GM21723 (cell line): ENCODE measurements at regions not wholly inside any gene's neighbourhood (a gene's known extent, or its start where the extent isn't known, plus 50 kb on each side); places are given as distances from the start of the nearest gene placed in this dataset.
"Not testable (repeated sequence)": the region's sequence is repeated elsewhere in the genome, so short reads cannot be mapped to it uniquely, and the experiment has no call there.

ENCODE experiments used
- ATAC-seq: cut with Tn5 transposase; IDR thresholded peaks from one replicate; pipeline ENCODE4 v1.9.1; 2021; ENCODE audit warnings: mild to moderate bottlenecking, moderate library complexity; ENCODE audit not compliant: unreplicated experiment

DNA sequence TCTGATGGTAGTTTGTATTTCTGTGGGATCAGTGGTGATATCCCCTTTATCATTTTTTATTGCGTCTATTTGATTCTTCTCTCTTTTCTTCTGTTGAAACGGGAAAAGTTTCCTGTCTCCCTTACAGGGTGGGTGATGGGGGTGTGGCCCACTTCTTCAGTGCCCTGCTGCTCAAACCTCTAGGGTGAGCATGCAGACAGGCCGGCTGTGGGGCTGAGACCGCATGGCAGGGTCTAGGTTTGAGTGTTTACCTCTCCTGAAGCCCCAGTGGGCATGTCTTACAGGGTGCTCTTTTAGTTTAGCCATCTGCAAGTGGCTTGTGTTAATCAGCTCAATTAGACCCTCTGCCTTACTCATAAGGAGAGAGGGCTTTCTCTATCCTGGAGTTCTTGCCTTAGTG lies 450.0 kb upstream of the EPHA3 start:
- ATAC-seq: no peak

DNA sequence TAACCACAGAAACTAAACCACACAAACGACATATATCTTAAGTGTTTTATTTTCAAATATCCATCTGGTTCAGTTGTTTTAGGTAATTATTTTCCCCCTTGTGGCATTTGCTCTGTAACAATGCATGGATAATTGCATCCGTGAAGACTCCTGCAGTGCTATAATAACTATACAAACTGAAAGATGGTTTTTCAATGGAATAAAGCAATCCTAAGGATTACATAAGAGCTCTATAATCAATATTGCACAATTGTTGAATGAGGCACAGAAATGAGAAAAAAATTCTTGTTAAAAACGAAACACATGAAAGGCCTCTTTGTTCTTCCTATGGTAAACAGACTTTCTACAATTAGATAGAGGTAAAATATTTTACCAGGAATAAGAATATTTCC lies 446.0 kb upstream of the EPHA3 start:
- ATAC-seq: no peak

DNA sequence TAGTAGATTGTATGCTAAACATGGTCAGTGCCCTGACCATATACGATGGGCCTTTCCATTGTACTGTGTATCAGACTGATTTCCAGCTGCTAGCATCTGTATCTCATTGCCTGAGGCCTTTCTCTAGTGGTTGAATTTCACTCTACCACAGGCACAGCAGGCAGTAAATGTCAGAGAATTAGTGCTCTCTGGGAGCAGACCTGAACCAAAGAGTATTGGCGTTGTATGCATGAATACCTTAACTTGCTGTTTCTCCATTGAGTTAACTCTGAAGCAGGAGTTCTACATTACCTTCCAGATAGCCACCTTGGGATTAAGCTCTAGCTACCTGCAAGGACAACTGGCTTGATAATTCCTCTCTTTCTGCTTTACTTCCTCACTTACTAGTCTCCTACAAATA lies 439.2 kb upstream of the EPHA3 start:
- ATAC-seq: no peak

DNA sequence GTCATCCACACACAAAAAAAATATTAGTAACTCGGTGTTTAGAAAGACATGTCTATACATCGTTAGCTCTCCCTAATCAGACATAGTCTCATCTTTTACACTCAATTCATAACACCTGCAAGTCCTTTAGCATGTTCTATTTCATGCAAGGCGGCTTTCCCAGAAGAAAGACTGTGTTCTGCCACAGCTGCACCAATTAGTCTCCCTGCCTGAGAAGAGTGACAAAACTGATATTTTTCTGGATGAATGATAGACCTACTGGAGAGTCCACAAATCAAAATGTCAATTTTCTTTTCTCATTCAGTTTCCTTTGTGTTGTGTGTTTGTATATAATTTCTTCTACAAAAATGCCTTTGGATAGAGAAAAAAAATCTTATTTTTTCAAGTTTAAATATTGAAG lies 435.8 kb upstream of the EPHA3 start:
- no peak for ATAC-seq

GRCh38 chr3:88677298-88677697 lies 430.1 kb upstream of the EPHA3 start:
- no peak for ATAC-seq

- no peak for ATAC-seq
Measured at GRCh38 chr3:88678747-88679146, 428.7 kb upstream of the EPHA3 start.

GRCh38 chr3:88690287-88690686 lies 417.1 kb upstream of the EPHA3 start:
- no peak for ATAC-seq

GRCh38 chr3:88691081-88691480 lies 416.3 kb upstream of the EPHA3 start:
- ATAC-seq: no peak

DNA sequence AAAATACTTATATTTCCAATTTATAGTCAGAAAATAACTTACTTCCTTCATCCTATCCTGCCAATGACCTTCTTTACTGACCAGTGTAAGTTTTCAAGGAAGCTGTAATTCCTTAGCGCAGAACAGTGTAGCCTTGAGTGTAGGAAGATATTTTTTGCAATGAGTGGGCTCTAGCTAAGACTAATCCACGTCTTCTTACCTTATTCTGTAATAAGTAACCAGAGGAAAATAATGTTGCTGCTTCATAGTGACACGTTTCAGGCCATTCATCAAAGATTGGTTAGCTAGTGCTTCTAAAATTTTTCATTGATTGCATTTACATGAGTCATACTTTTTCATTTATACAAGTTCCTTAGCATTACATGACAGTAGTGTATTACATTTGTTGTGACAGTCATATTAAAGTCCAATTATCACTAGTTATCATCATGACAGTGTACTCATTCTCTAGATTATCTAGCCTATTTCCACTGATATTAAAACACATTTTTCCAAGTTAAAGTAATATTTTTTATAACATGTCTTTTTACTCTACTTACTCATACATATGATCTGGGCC lies 403.8 kb upstream of the EPHA3 start:
- no peak for ATAC-seq

DNA sequence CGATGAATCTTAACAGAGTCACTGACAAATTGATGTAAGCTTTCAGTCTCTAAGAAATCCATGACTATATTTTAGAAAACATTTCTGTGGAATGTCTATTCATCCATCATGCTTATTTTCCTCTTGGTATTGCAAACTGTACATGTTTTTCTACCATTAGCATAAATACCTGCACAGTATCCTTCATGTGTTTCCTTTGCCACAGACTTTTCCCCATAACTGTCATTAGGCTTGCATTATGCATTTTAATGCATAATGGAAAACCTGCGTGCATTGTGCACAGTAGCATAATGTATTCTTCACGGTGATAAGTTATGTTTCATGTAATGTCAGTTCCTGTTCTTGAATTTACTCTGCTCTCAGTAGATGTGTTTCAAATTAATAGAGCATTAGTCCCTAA lies 403.1 kb upstream of the EPHA3 start:
- ATAC-seq: no peak

- no peak for ATAC-seq
Measured at GRCh38 chr3:88707837-88708236, 399.6 kb upstream of the EPHA3 start.

- no peak for ATAC-seq
Measured at GRCh38 chr3:88712552-88712951, 394.9 kb upstream of the EPHA3 start.

DNA sequence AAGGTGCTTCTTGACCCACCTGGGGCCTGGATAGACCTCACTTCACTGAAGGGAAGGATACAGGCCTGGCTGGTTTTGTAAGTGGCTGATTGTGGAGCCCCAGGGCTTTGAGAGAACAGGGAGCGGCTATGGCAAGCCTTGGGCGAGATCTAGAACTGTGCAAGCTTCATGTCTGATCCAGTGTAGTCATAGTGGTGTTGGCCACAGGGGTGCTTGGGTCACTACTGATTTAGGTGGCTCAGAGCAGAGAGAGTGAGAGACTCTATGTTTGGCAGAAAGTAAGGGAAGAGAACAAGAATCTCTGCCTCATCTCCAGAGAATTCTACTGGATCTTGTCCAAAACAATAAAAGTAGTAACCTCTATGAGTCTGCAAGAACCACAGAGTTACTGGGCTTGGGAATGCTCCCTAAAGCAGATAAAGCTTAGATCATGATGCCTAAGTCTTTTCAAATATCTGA lies 394.2 kb upstream of the EPHA3 start:
- no peak for ATAC-seq

DNA sequence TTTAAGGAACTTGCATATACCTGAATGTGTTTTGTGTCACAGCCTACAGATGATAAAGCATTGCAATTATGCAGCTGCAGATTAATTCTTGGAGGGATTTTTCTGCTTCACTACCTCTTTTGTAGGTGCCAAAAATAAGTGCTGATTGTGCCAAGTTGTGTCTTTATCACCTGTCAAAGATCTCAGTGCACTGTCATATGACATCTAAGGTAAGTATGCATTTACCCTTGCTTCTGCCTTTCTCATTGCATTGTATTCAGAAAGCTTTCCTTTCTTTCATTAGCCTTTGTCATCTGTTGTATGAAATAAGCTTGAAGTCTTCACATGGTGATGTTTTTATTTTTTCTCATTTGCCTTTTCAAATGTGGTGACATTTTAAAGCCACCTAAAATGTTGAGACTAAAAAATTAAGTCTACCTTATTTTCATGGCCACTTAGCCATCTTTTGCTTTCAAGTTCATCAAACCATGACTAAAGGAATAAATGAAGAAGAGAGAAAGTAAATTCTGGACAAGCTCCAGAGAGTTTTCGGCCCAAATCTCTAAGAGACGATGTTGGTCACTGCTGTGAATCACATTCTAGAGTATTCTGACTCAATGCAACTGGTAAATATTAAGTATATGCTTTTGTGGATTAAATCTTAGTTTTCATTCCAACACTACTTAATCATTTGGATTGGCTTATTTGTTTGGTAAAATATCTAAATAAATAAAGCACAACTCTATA lies 381.8 kb upstream of the EPHA3 start:
- no peak for ATAC-seq

DNA sequence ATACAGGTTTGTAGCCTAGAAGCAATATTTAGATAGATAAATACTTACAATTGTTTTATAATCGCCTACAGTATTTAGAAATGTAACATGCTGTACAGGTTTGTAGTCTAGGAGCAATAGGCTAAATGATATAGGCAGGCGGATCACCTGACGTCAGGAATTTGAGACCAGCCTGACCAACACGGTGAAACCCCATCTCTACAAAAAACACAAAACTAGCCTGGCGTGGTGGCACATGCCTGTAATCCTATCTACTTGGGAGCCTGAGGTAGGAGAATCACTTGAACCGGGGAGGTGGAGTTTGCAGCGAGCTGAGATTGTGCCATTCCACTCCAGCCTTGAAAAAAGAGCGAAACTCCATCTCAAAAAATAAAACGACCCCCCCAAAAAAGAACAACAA lies 375.2 kb upstream of the EPHA3 start:
- ATAC-seq: no peak

- no peak for ATAC-seq
Measured at GRCh38 chr3:88742106-88742505, 365.3 kb upstream of the EPHA3 start.

GRCh38 chr3:88742674-88743507 lies 364.5 kb upstream of the EPHA3 start:
- ATAC-seq: no peak

DNA sequence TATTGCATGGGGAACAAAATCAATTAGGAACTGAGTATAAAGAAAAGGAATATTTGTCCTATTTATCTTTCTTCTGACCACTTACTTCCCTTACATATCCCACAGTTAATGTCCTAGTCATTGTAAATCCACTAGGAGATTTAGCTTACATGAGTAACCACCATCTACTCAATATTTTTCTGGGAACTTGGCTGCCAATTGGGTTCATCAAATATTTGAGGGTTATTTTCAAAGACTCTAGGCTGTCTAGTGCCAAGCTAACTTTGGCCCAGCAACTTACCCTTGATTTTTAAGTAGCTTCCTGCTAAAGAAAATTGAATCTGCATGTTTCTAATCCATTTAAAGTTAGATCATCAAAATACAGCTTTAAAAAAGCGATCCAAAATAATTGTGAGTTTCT lies 362.5 kb upstream of the EPHA3 start:
- no peak for ATAC-seq

DNA sequence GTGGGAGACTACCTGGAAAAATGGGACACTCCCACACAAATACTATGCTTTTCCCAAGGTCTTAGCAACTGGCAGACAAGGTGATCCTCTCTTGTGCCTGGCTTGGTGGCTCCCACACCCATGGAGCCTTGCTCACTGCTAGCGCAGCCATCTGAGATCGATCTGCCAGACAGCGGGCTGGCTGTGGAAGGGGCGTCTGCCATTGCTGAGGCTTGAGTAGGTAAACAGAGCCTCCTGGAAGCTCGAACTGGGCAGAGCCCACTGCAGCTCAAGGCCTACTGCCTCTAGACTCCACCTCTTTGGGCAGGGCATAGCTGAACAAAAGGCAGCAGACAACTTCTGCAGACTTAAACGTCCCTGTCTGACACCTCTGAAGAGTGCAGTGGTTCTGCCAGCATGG lies 360.3 kb upstream of the EPHA3 start:
- not testable (repeated sequence) for ATAC-seq

GRCh38 chr3:88758676-88759075 lies 348.7 kb upstream of the EPHA3 start:
- no peak for ATAC-seq

DNA sequence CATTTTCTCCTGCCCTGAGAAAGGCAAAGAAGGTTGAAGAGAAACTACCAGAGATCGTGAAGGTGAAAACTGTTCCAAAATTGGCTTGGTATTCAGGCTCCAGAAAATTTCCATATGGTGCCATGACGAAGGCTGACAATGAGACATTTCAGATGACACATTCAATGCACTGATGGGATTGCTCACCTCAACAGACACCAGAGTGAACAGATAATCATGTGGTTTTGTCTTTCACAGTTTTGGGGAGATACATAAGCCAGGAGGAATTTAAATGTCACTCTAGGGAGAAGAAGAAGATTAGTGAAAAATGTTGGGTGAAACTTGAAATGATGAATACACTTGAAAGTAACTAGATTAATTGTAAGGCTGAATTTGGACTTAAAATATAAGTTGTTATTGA lies 339.7 kb upstream of the EPHA3 start:
- no peak for ATAC-seq

GRCh38 chr3:88773766-88774165 lies 333.7 kb upstream of the EPHA3 start:
- no peak for ATAC-seq
